HepG2 (cell line): ENCODE measurements at regions not wholly inside any gene's neighbourhood (a gene's known extent, or its start where the extent isn't known, plus 50 kb on each side); places are given as distances from the start of the nearest gene placed in this dataset.

Experiments
- ATF3 ChIP-seq: sonication (generic); formaldehyde crosslinking; IDR thresholded peaks from 2 replicates; pipeline ENCODE4 v1.4.0; 2020; ENCODE audit warnings: missing genetic modification reagents
- CHD2 ChIP-seq: IDR thresholded peaks from 2 replicates; pipeline ENCODE4 v1.6.1; 2011; ENCODE audit warnings: low read depth, low read length, improper control_type of control experiment
- CTCF ChIP-seq: sonication (generic); formaldehyde crosslinking; IDR thresholded peaks from 2 replicates; pipeline ENCODE4 v1.5.0; 2020; ENCODE audit warnings: mild to moderate bottlenecking, missing genetic modification reagents, moderate library complexity
- HOXA5 ChIP-seq: sonication (generic); formaldehyde crosslinking; IDR thresholded peaks from 2 replicates; pipeline ENCODE4 v1.4.0; 2020; ENCODE audit warnings: missing genetic modification reagents
- IRX3 ChIP-seq: sonication (generic); formaldehyde crosslinking; IDR thresholded peaks from 2 replicates; pipeline ENCODE4 v1.8.1; 2023; ENCODE audit warnings: mild to moderate bottlenecking, low read depth, missing genetic modification reagents, borderline replicate concordance
- JDP2 ChIP-seq: sonication (generic); formaldehyde crosslinking; IDR thresholded peaks from 2 replicates; pipeline ENCODE4 v1.8.1; 2022; ENCODE audit warnings: missing genetic modification reagents, borderline replicate concordance
- MAFK ChIP-seq, 2 experiments: IDR thresholded peaks in 1 of 2; conservative IDR thresholded peaks in 1 of 2; 2 replicates each; pipeline ENCODE4 v1.6.1; 2011; ENCODE audit warnings: improper control_type of control experiment in 2 of 2, low read length in 2 of 2
- NPAS2 ChIP-seq: sonication (generic); formaldehyde crosslinking; IDR thresholded peaks from 2 replicates; pipeline ENCODE4 v1.8.0; 2022; ENCODE audit warnings: mild to moderate bottlenecking, missing genetic modification reagents, borderline replicate concordance
- PBX2 ChIP-seq: IDR thresholded peaks from 2 replicates; pipeline ENCODE4 v1.6.1; 2016; ENCODE audit warnings: control low read depth
- PCBP2 ChIP-seq: fragments of 200-400 bp; formaldehyde crosslinking; optimal IDR thresholded peaks from 2 replicates; pipeline ENCODE3; 2018; ENCODE audit warnings: low read length, low read depth; ENCODE audit not compliant: poor library complexity, severe bottlenecking
- TRIM24 ChIP-seq: sonication (generic); formaldehyde crosslinking; IDR thresholded peaks from 2 replicates; pipeline ENCODE4 v1.8.0; 2022; ENCODE audit warnings: mild to moderate bottlenecking, missing genetic modification reagents
- ZNF503 ChIP-seq: sonication (generic); formaldehyde crosslinking; IDR thresholded peaks from 2 replicates; pipeline ENCODE4 v1.4.0; 2020; ENCODE audit warnings: missing genetic modification reagents
- ZNF777 ChIP-seq: sonication (generic); formaldehyde crosslinking; IDR thresholded peaks from 2 replicates; pipeline ENCODE4 v1.4.0; 2020; ENCODE audit warnings: missing genetic modification reagents

GRCh38 chr4:171594293-171594692, 218.9 kb upstream of the GALNTL6 start:
- TF ChIP-seq ATF3 (CRISPR knock-in tag) (no peak), CHD2 (no peak), TRIM24 (no peak), NPAS2 (CRISPR knock-in tag) (no peak), CTCF (no peak), ZNF503 (CRISPR knock-in tag) (no peak), MAFK (conservative IDR thresholded peaks at IDR 0.05 in 1 of 2, IDR thresholded peaks at IDR 0.05 in 1 of 2; ENCODE audit: low read length in 2 of 2) (no peak), IRX3 (CRISPR knock-in tag) (no peak), PBX2 (CRISPR knock-in tag) (no peak), PCBP2 (no peak), JDP2 (no peak), ZNF777 (no peak), HOXA5 (CRISPR knock-in tag) (no peak)
